ENCODE measurements at regions not wholly inside any gene's neighbourhood (a gene's known extent, or its start where the extent isn't known, plus 50 kb on each side); places are given as distances from the start of the nearest gene placed in this dataset.

DNA sequence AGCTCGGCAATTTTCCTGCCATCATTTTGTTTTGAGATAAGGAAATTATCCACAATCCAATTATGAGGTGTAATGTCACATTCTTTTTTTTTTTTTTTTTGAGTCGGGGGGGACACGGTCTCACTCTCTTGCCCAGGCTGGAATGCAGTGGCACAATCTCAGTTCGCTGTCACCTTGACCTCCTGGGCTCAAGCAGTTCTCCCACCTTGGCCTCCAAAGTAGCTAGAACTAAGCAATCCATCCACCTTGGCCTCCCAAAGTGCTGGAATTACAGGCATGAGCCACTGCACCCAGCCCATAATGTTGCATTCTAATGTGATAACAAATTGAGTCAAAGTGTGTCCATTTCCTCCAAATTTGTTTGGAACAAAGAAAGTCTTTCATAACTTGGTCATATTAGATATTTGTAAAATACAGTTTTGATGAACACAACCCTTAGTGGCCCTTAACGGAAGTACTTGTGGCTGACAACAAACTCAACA, 144.1 kb upstream of the AFDN start:
- TF ChIP-seq, protein P1, sequence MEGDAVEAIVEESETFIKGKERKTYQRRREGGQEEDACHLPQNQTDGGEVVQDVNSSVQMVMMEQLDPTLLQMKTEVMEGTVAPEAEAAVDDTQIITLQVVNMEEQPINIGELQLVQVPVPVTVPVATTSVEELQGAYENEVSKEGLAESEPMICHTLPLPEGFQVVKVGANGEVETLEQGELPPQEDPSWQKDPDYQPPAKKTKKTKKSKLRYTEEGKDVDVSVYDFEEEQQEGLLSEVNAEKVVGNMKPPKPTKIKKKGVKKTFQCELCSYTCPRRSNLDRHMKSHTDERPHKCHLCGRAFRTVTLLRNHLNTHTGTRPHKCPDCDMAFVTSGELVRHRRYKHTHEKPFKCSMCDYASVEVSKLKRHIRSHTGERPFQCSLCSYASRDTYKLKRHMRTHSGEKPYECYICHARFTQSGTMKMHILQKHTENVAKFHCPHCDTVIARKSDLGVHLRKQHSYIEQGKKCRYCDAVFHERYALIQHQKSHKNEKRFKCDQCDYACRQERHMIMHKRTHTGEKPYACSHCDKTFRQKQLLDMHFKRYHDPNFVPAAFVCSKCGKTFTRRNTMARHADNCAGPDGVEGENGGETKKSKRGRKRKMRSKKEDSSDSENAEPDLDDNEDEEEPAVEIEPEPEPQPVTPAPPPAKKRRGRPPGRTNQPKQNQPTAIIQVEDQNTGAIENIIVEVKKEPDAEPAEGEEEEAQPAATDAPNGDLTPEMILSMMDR (conservative IDR thresholded peaks at IDR 0.05 in 1 of 2, IDR thresholded peaks at IDR 0.05 in 1 of 2; ENCODE audit: low read depth in 1 of 2, low read length in 2 of 2) = no peak
- no peak for TF ChIP-seq EZH2 (IDR thresholded peaks at IDR 0.05; ENCODE audit: low read length, missing control alignments)

Measured in fibroblast of lung (primary cell).